ENCODE measurements at regions not wholly inside any gene's neighbourhood (a gene's known extent, or its start where the extent isn't known, plus 50 kb on each side); places are given as distances from the start of the nearest gene placed in this dataset.

DNA sequence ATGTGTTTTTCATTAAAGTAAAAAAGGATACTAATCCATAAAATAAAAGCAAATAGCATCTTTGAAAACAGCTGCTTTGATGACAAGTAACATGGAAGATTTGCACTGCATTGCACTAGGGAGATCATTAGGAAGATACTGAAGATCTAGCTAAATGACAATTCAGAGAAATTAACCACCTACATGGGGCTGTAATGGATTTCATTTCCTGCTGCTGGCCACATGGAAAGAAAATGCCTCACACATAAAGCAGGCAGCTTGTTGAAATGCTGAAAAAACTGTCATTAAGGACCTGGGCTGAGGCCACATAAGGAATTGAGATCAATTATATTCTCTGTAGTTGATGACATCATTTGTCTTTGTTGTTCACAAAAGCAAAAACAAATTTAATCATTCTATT, 94.1 kb downstream of the PYDC2 start:
- TF ChIP-seq, protein P1, sequence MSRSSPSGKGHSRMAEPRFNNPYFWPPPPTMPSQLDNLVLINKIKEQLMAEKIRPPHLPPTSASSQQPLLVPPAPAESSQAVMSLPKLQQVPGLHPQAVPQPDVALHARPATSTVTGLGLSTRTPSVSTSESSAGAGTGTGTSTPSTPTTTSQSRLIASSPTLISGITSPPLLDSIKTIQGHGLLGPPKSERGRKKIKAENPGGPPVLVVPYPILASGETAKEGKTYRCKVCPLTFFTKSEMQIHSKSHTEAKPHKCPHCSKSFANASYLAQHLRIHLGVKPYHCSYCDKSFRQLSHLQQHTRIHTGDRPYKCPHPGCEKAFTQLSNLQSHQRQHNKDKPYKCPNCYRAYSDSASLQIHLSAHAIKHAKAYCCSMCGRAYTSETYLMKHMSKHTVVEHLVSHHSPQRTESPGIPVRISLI (tag by site-specific recombination; IDR thresholded peaks at IDR 0.05), result no peak
- TF ChIP-seq, protein P2, sequence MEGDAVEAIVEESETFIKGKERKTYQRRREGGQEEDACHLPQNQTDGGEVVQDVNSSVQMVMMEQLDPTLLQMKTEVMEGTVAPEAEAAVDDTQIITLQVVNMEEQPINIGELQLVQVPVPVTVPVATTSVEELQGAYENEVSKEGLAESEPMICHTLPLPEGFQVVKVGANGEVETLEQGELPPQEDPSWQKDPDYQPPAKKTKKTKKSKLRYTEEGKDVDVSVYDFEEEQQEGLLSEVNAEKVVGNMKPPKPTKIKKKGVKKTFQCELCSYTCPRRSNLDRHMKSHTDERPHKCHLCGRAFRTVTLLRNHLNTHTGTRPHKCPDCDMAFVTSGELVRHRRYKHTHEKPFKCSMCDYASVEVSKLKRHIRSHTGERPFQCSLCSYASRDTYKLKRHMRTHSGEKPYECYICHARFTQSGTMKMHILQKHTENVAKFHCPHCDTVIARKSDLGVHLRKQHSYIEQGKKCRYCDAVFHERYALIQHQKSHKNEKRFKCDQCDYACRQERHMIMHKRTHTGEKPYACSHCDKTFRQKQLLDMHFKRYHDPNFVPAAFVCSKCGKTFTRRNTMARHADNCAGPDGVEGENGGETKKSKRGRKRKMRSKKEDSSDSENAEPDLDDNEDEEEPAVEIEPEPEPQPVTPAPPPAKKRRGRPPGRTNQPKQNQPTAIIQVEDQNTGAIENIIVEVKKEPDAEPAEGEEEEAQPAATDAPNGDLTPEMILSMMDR (tag by site-specific recombination; IDR thresholded peaks at IDR 0.05), result no peak
- TF ChIP-seq, protein P3, sequence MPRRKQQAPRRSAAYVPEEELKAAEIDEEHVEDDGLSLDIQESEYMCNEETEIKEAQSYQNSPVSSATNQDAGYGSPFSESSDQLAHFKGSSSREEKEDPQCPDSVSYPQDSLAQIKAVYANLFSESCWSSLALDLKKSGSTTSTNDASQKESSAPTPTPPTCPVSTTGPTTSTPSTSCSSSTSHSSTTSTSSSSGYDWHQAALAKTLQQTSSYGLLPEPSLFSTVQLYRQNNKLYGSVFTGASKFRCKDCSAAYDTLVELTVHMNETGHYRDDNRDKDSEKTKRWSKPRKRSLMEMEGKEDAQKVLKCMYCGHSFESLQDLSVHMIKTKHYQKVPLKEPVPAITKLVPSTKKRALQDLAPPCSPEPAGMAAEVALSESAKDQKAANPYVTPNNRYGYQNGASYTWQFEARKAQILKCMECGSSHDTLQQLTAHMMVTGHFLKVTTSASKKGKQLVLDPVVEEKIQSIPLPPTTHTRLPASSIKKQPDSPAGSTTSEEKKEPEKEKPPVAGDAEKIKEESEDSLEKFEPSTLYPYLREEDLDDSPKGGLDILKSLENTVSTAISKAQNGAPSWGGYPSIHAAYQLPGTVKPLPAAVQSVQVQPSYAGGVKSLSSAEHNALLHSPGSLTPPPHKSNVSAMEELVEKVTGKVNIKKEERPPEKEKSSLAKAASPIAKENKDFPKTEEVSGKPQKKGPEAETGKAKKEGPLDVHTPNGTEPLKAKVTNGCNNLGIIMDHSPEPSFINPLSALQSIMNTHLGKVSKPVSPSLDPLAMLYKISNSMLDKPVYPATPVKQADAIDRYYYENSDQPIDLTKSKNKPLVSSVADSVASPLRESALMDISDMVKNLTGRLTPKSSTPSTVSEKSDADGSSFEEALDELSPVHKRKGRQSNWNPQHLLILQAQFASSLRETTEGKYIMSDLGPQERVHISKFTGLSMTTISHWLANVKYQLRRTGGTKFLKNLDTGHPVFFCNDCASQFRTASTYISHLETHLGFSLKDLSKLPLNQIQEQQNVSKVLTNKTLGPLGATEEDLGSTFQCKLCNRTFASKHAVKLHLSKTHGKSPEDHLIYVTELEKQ (tag by site-specific recombination; IDR thresholded peaks at IDR 0.05; ENCODE audit: borderline replicate concordance), result no peak
- TF ChIP-seq ZBTB21 (tag by site-specific recombination; IDR thresholded peaks at IDR 0.05) (no peak), MEIS1 (CRISPR knock-in tag; IDR thresholded peaks at IDR 0.05; ENCODE audit: borderline replicate concordance) (no peak), YY1 (tag by site-specific recombination; IDR thresholded peaks at IDR 0.05) (no peak)
- TF ChIP-seq, protein P4, sequence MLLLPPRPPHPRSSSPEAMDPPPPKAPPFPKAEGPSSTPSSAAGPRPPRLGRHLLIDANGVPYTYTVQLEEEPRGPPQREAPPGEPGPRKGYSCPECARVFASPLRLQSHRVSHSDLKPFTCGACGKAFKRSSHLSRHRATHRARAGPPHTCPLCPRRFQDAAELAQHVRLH (tag by site-specific recombination; IDR thresholded peaks at IDR 0.05), result no peak

Measured in HEK293 (cell line).